Renal pelvis (tissue), 1 donor: ENCODE measurements at regions not wholly inside any gene's neighbourhood (a gene's known extent, or its start where the extent isn't known, plus 50 kb on each side); places are given as distances from the start of the nearest gene placed in this dataset.

ENCODE experiments used
- DNase-seq: peaks from one replicate; pipeline ENCODE4 v3.0.0-alpha.2; 2013

GRCh38 chr22:49113758-49114157, 713.9 kb downstream of the BRD1 start:
- DNase-seq, result no peak

- no peak for DNase-seq
These were observed 714.7 kb downstream of the BRD1 start for GRCh38 chr22:49112661-49113626.

GRCh38 chr22:49112176-49112575, 715.5 kb downstream of the BRD1 start:
- DNase-seq, result no peak

- no peak for DNase-seq
These were observed 716.6 kb downstream of the BRD1 start for GRCh38 chr22:49111085-49111484.

- DNase-seq, result no peak
These were observed 718.9 kb downstream of the BRD1 start for GRCh38 chr22:49108636-49109315.

GRCh38 chr22:49107961-49108530, 719.6 kb downstream of the BRD1 start:
- DNase-seq, result no peak

- no peak for DNase-seq
These were observed 720.1 kb downstream of the BRD1 start for GRCh38 chr22:49107561-49107960.

- no peak for DNase-seq
These were observed 720.9 kb downstream of the BRD1 start for GRCh38 chr22:49106842-49107152.

GRCh38 chr22:49106096-49106841, 721.4 kb downstream of the BRD1 start:
- peak; percentile 59 for DNase-seq

- no peak for DNase-seq
These were observed 723.2 kb downstream of the BRD1 start for GRCh38 chr22:49104434-49104833.

- DNase-seq, result no peak
These were observed 724.2 kb downstream of the BRD1 start for GRCh38 chr22:49103314-49104059.

- DNase-seq, result no peak
These were observed 725.3 kb downstream of the BRD1 start for GRCh38 chr22:49102367-49102766.

- DNase-seq, result no peak
These were observed 725.8 kb downstream of the BRD1 start for GRCh38 chr22:49101873-49102272.

- DNase-seq, result no peak
These were observed 726.4 kb downstream of the BRD1 start for GRCh38 chr22:49101225-49101624.

GRCh38 chr22:49100773-49101172, 726.9 kb downstream of the BRD1 start:
- DNase-seq, result no peak

- DNase-seq, result no peak
These were observed 727.4 kb downstream of the BRD1 start for GRCh38 chr22:49100316-49100715.

GRCh38 chr22:49099496-49100124, 728.1 kb downstream of the BRD1 start:
- no peak for DNase-seq

- DNase-seq, result no peak
These were observed 728.6 kb downstream of the BRD1 start for GRCh38 chr22:49099089-49099488.

GRCh38 chr22:49097966-49098365, 729.7 kb downstream of the BRD1 start:
- DNase-seq, result no peak

GRCh38 chr22:49097171-49097925, 730.3 kb downstream of the BRD1 start:
- no peak for DNase-seq
